ENCODE measurements at regions not wholly inside any gene's neighbourhood (a gene's known extent, or its start where the extent isn't known, plus 50 kb on each side); places are given as distances from the start of the nearest gene placed in this dataset.

DNA sequence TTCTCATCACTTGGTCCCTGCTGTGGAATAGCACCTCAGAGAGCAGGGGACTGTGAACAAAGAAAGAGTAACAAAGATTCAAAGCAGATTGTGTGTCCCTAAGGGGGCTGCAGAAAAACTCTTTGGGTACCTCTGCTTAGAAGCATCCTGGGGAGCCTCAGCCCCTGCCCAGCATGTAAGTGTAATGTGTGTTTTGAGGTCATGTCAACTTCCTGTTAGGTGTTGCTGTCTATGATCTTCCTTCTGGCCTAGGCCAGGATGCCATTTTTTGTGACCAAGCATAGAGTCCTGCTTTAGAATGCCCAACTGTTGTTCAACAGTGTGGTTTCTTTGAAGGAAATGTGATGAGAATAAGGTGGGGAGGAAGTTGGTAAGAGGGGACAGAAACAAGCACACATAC, 77.1 kb upstream of the BCL6 start:
- TF ChIP-seq EP300 (IDR thresholded peaks at IDR 0.05) (no peak), POLR2A (IDR thresholded peaks at IDR 0.05) (no peak)
- TF ChIP-seq, protein P1, sequence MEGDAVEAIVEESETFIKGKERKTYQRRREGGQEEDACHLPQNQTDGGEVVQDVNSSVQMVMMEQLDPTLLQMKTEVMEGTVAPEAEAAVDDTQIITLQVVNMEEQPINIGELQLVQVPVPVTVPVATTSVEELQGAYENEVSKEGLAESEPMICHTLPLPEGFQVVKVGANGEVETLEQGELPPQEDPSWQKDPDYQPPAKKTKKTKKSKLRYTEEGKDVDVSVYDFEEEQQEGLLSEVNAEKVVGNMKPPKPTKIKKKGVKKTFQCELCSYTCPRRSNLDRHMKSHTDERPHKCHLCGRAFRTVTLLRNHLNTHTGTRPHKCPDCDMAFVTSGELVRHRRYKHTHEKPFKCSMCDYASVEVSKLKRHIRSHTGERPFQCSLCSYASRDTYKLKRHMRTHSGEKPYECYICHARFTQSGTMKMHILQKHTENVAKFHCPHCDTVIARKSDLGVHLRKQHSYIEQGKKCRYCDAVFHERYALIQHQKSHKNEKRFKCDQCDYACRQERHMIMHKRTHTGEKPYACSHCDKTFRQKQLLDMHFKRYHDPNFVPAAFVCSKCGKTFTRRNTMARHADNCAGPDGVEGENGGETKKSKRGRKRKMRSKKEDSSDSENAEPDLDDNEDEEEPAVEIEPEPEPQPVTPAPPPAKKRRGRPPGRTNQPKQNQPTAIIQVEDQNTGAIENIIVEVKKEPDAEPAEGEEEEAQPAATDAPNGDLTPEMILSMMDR (IDR thresholded peaks at IDR 0.05): no peak
- Histone ChIP-seq H3K4me1 (no peaks in the 10 kb centered on the region), H3K36me3 (no peaks in the 10 kb centered on the region), H3K4me3 (no peak overlapping the region), H3K9me3 (no peaks in the 10 kb centered on the region), H3K27ac (no peak overlapping the region), H3K27me3 (no peaks in the 10 kb centered on the region)
- DNase-seq (ENCODE audit: low spot score in 2 of 2): no peak

DNA sequence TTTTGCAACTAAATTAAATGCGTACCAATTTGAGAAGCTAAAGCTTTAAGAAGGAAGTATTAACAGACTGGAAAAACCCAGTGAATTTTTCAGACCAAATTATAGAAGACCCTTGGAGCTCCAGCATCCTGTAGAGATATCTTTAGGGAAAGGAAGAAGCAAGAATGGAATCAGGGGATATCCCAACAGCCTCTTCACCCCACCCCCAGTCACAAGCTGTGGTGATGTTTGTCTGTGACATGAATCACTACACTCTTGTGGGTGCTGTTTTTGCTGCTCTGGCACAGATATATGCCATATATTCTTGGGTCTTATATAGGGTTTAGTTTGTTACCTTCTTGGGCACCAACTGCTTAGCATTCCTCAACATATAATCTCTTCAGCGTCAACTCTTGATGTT, 78.5 kb upstream of the BCL6 start:
- Histone ChIP-seq H3K36me3 (no peaks in the 10 kb centered on the region), H3K4me3 (no peak overlapping the region), H3K4me1 (no peaks in the 10 kb centered on the region), H3K27ac (no peak overlapping the region), H3K9me3 (no peaks in the 10 kb centered on the region), H3K27me3 (no peaks in the 10 kb centered on the region)
- WGBS, 2 donors: 91 to 100% methylated on average over 2 of the region's 2 CpGs
- TF ChIP-seq POLR2A (IDR thresholded peaks at IDR 0.05) (no peak), EP300 (IDR thresholded peaks at IDR 0.05) (no peak)
- TF ChIP-seq, protein P1 (IDR thresholded peaks at IDR 0.05): no peak
- no peak for DNase-seq (ENCODE audit: low spot score in 2 of 2)

DNA sequence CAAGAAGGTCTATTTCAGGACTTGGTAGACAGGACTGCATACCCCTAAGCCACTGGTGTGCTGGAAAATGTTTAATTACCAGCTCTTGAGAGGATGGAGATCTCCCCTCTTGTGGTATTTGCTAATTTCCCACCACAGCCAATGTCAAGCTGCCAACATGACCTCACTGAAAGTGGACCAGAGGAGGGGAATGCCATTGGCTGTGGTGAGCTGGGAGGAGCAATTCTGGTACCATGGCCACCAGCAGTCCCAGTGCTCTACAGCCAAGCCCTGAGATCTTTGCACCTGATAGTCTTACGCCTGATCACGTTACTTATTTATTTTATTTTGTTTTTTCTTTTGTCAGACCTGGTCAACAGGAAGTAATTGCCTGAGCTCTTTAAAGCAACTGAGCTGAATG, 82.5 kb upstream of the BCL6 start:
- H3K9me3 ChIP-seq: no peaks in the 10 kb centered on the region
- 90 to 98% methylated on average over 2 of the region's 2 CpGs for WGBS, 2 donors
- H3K27ac ChIP-seq: no peak overlapping the region
- TF ChIP-seq, protein P1 (IDR thresholded peaks at IDR 0.05): no peak
- no peak for TF ChIP-seq EP300 (IDR thresholded peaks at IDR 0.05)
- TF ChIP-seq POLR2A (IDR thresholded peaks at IDR 0.05): no peak
- no peaks in the 10 kb centered on the region for H3K4me1 ChIP-seq
- H3K4me3 ChIP-seq: no peak overlapping the region
- no peaks in the 10 kb centered on the region for H3K27me3 ChIP-seq
- DNase-seq (ENCODE audit: low spot score in 2 of 2): no peak
- no peaks in the 10 kb centered on the region for H3K36me3 ChIP-seq

DNA sequence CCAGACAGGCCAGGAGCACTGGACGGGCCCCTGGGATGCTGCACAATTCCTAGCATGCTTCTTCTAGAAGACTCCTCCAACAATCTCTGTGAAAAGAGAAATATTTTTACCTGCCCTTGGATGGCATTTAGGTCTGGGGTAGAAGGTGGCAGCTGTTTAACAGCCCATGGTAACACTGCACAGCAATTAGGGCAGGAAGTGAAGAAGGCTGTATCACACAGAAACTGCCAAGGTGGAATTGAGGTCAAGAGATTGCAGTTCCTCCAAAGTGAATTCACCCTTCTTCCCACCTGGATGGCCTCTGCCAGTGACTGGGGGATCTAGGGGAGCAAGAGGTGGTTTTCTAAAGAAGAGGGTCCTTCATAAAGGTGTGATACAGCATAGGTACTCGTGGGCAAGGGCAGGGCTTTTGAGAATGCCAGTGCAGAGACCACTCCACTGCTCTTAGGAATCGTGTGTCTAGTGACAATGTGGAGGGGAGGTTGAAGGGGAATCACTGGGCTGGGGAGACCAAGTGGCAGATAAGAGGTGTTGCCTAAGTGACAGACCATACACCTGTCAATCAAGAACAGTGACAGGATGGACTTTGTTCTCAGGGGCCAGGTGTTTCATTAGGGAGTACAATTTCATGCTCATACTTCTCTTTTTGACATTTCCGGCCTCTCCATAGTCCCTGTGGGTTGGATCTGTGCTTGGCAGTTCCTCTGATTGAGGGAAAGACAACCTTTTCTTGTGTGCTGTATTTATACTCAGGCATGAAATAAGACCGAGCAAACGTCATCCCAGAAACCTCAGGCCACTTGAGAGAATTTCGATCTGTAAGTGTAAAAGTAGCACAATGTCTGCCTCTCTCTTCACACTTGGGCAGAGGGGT, 83.5 kb upstream of the BCL6 start:
- no peak overlapping the region for H3K27ac ChIP-seq
- H3K4me3 ChIP-seq: no peak overlapping the region
- H3K36me3 ChIP-seq: no peaks in the 10 kb centered on the region
- 71 to 77% methylated on average over 7 of the region's 7 CpGs for WGBS, 2 donors
- H3K4me1 ChIP-seq: no peaks in the 10 kb centered on the region
- no peak for DNase-seq (ENCODE audit: low spot score in 2 of 2)
- no peaks in the 10 kb centered on the region for H3K27me3 ChIP-seq
- H3K9me3 ChIP-seq: no peaks in the 10 kb centered on the region
- TF ChIP-seq POLR2A (IDR thresholded peaks at IDR 0.05) (no peak), EP300 (IDR thresholded peaks at IDR 0.05) (no peak)
- TF ChIP-seq, protein P1 (IDR thresholded peaks at IDR 0.05): no peak

DNA sequence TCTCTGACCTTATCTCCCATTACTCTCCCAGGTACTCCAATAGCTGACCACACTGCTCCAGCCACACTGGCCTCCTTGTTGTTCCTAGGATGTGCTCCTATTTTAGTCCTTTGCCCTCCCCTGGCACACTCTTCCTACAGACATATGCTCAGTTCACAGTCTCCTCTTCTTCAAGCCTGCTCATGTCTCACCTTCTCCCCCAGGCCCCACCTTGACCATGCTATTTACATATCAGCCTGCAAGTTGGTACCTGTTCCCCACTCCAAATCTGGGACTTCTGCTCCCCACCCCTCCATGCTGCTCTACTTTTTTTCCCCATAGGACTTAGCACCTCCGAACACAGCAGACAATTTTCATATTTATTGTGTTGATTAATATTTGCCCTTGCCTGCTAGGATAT, 84.9 kb upstream of the BCL6 start:
- Histone ChIP-seq H3K27me3 (no peaks in the 10 kb centered on the region), H3K27ac (no peak overlapping the region), H3K4me1 (no peaks in the 10 kb centered on the region), H3K9me3 (peaks cover 0 to 3% (median 0%) of the 10 kb centered on the region in 4 donors), H3K4me3 (no peak overlapping the region), H3K36me3 (no peaks in the 10 kb centered on the region)
- WGBS, 2 donors: 88 to 95% methylated on average over 1 of the region's 1 CpG
- DNase-seq (ENCODE audit: low spot score in 2 of 2): no peak
- TF ChIP-seq POLR2A (IDR thresholded peaks at IDR 0.05) (no peak), EP300 (IDR thresholded peaks at IDR 0.05) (no peak)
- TF ChIP-seq, protein P1 (IDR thresholded peaks at IDR 0.05): no peak
